ENCODE measurements at regions not wholly inside any gene's neighbourhood (a gene's known extent, or its start where the extent isn't known, plus 50 kb on each side); places are given as distances from the start of the nearest gene placed in this dataset.

GRCh38 chr11:105203569-105204240 lies 64.1 kb upstream of the CARD18 start:
- H3K9ac ChIP-seq (ENCODE audit: insufficient read depth in 1 of 2, low read depth in 2 of 2, low read length in 2 of 2), result no peak overlapping the region
- H3K4me3 ChIP-seq, result no peak overlapping the region
- DNase-seq (ENCODE audit: extremely low read depth in 1 of 4, low spot score in 3 of 4) (no peak), FAIRE-seq (no peak), ATAC-seq (no peak)
- BruUV-seq (replicated peaks), result no TSS peak
- H3K27ac ChIP-seq (ENCODE audit: extremely low read depth, low read depth, low read length), result no peak overlapping the region
- WGBS (ENCODE audit: insufficient coverage, low coverage, missing lambda C conversion rate), result 20% methylated on average over 2 of the region's 2 CpGs
- ChIA-PET POLR2A (no interaction called here), CTCF (ENCODE audit: low intra/inter-chr PET ratio) (no interaction called here)
- no peaks in the 10 kb centered on the region for H3K9me3 ChIP-seq (replicated peaks; ENCODE audit: control insufficient read depth, insufficient read depth, low read depth, low read length)
- H3K4me1 ChIP-seq (replicated peaks in 1 of 2; ENCODE audit: control insufficient read depth in 2 of 2, insufficient read depth in 2 of 2, low read length in 2 of 2), result no peaks in the 10 kb centered on the region
- H4K20me1 ChIP-seq (replicated peaks; ENCODE audit: control insufficient read depth, insufficient read depth, low read length), result no peaks in the 10 kb centered on the region
- H3K36me3 ChIP-seq (ENCODE audit: control insufficient read depth, insufficient read depth, low read length), result no peaks in the 10 kb centered on the region
- no peak for TF ChIP-seq C11orf30 (IDR thresholded peaks at IDR 0.05; ENCODE audit: low read depth)
- TF ChIP-seq GATAD2A (IDR thresholded peaks at IDR 0.05), result no peak
- TF ChIP-seq PHF20 (IDR thresholded peaks at IDR 0.05; ENCODE audit: partially characterized antibody), result no peak
- TF ChIP-seq CBFA2T2 (conservative IDR thresholded peaks at IDR 0.05), result no peak
- TF ChIP-seq CC2D1A (IDR thresholded peaks at IDR 0.05), result no peak
- TF ChIP-seq MTA1 (IDR thresholded peaks at IDR 0.05; ENCODE audit: borderline replicate concordance), result no peak
- TF ChIP-seq LEF1 (IDR thresholded peaks at IDR 0.05), result no peak
- TF ChIP-seq MTA2 (IDR thresholded peaks at IDR 0.05; ENCODE audit: low read depth), result no peak
- TF ChIP-seq GABPA (tag; conservative IDR thresholded peaks at IDR 0.05; ENCODE audit: low read depth), result no peak
- no peak for TF ChIP-seq ZNF280A (IDR thresholded peaks at IDR 0.05; ENCODE audit: low read depth, partially characterized antibody)
- TF ChIP-seq PRPF4 (IDR thresholded peaks at IDR 0.05; ENCODE audit: insufficient read depth, low read depth, low read length, poor library complexity, severe bottlenecking), result no peak
- no peak for TF ChIP-seq FOXK2 (conservative IDR thresholded peaks at IDR 0.05 in 1 of 2, IDR thresholded peaks at IDR 0.05 in 1 of 2; ENCODE audit: low read depth in 2 of 2)
- intact Hi-C loops (cut with micrococcal nuclease) (no loop called here), in situ Hi-C loops (cut with MboI) (no loop called here)
- H3K27me3 ChIP-seq (ENCODE audit: control insufficient read depth in 2 of 2, insufficient read depth in 2 of 2, low read length in 2 of 2), result no peaks in the 10 kb centered on the region
- no peak overlapping the region for H2AFZ ChIP-seq (ENCODE audit: low read depth, low read length)
- H3K79me2 ChIP-seq (ENCODE audit: control insufficient read depth, insufficient read depth, low read length), result no peaks in the 10 kb centered on the region
- no peak overlapping the region for H3K4me2 ChIP-seq (ENCODE audit: insufficient read depth, low read length)
- H3K9me1 ChIP-seq (ENCODE audit: control insufficient read depth, insufficient read depth, low read length), result no peaks in the 10 kb centered on the region
